SW480 (cell line): ENCODE measurements at regions not wholly inside any gene's neighbourhood (a gene's known extent, or its start where the extent isn't known, plus 50 kb on each side); places are given as distances from the start of the nearest gene placed in this dataset.
"Not testable (repeated sequence)": the region's sequence is repeated elsewhere in the genome, so short reads cannot be mapped to it uniquely, and the experiment has no call there.

Experiments
- DNase-seq: peaks from one replicate; pipeline ENCODE4 v3.0.0-alpha.2; 2016; ENCODE audit warnings: low spot score

DNA sequence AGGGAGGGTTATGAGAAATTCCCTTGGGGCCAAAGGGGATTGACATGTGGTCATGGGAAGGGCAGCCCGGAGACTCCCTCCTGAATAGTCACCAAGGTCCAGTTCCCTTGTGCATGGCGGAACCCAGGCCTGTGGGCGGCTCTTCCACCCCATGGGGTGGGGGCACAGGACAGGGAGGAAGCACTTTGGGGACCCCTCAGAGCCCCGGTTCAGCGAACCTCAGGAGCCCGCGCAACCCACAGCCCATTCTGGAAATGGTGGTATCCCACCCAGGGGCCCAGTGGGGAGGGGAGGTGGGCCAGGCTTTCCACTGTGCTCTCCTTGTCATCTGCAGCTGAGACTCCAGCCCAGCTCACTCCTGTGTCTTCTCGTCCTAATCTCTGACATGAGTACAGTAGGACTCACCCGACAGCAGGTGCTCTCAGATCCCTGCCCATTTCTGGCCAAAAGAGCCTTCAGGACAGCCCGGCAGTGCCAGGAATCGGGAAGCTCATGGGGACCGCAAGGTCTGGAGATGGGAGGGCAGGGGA is 255.2 kb upstream of the SFSWAP start:
- DNase-seq = no peak

GRCh38 chr12:131456301-131457027 is 254.4 kb upstream of the SFSWAP start:
- DNase-seq = no peak

GRCh38 chr12:131457028-131457310 is 253.9 kb upstream of the SFSWAP start:
- no peak for DNase-seq

GRCh38 chr12:131457331-131458047 is 253.4 kb upstream of the SFSWAP start:
- no peak for DNase-seq

DNA sequence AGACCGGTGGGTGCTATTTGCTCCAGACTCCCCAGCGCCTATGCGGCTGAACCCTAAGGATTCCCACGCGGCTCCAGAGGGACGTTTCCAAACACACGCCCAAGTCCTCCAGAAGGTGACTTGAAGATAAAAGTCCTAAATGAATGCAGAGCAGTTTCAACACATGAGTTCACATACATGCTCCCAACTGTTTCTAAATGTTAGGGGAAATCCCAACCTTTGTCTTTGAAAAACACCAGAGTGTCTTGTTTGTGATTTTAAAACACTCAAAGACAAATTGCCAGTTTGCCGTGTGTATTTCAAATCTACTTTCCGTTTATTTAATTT is 252.9 kb upstream of the SFSWAP start:
- no peak for DNase-seq

DNA sequence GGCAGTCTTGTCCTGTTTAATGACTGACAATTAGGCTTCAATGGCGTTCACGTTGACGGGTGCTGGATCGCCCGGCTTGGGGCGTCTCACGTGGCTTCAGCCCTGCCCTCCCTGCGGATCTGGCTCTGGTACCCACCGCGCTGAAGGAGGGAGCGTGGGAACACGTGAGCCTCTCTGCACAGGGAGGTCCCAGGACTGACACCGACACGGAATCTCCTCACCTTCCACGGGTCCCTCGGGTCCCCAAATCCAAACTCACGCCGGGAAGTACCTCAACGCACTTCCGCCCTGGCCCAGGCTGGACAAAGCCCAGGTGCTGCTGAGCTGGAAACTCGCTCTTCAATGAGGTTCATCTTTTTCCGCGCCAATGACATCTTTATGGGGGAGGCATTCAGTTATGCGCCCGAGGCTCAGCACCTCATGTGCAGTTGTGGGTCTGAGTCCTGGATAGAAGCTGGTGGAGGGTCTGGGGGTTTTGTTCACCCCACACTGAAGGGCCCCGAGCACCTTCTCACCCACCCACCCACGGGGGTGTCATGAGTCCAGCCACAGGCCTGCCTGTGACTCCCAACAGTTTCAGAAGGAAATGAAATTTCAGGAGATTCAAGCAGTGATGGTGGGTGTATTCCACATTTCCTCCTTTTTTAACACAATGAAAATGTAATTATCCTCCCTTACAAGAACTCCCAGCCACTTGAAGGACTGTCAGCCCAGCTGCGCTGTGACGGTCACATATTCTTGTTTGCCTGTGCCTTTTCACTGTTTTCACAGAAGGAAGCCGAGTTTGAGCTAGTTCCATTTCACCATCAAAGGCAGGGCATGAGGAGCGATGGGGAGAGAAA is 251.7 kb upstream of the SFSWAP start:
- no peak for DNase-seq

DNA sequence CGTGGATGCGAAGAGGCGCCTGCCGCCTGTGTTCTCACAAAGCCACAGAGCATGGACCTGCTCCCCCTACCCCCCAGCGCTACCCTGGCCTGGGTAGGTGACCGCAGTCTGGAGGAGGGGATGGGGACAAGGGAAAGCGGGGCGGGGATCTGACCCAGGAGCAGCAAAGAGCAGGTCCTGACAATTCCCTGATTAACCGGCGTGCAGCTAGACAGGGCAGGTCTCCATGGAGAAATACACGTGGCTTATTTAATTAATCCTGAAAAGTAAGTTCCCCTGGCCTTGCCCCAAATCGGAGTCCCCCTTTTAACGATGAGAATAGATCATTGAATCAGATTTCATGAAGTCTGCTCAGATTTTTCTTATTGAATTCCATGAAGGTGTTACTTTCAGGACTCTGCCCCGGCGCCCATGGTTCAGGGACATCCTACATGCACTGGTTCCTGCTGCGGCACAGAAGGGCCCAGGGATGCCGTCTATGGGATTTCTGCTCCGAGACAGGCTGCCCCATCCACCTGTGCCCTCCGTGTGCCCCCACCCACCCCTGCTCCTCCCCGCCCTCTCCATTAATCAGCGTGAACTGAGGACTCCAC is 251.0 kb upstream of the SFSWAP start:
- DNase-seq = no peak

GRCh38 chr12:131460520-131460919 is 250.4 kb upstream of the SFSWAP start:
- DNase-seq = no peak

- no peak for DNase-seq
Measured at GRCh38 chr12:131461096-131461495, 249.8 kb upstream of the SFSWAP start.

DNA sequence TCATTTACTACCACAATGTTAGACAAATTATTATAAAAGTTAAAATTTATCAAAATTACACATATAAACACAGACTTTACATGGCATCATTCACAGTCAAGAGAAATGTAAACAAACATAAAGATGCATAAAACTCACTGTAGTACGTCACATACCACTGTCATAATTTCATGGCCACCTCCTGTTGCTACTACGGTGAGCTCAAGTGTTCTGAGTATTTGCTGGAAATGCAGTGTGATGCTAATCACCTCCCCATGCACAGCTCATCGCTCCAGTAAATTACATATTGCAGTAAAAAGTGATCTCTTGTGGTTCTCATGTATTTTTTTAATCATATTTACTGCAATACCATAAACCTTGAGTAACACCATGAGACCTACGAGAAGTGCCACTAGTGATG is 247.7 kb upstream of the SFSWAP start:
- no peak for DNase-seq

GRCh38 chr12:131464081-131464480 is 246.8 kb upstream of the SFSWAP start:
- no peak for DNase-seq

- no peak for DNase-seq
Measured at GRCh38 chr12:131466306-131466705, 244.6 kb upstream of the SFSWAP start.

DNA sequence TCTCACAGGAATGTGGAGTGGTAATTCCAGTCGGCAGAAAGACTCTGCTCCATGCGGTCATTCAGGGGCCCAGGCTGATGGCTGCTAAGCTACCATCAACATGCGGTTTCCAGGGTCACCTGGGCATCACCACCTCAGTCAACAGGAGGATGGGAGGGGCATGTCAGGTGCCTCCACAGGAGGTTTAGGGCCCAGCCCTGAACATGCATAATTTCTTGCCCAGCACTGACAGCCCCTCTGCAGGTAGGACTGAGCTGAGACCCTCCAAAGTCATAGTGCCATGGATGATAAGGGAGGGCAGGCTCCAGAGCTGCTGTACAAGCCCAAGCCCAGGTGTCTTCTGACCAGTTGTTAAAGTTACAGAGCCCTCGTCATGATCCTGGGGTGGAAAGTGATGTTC is 244.0 kb upstream of the SFSWAP start:
- DNase-seq = no peak

DNA sequence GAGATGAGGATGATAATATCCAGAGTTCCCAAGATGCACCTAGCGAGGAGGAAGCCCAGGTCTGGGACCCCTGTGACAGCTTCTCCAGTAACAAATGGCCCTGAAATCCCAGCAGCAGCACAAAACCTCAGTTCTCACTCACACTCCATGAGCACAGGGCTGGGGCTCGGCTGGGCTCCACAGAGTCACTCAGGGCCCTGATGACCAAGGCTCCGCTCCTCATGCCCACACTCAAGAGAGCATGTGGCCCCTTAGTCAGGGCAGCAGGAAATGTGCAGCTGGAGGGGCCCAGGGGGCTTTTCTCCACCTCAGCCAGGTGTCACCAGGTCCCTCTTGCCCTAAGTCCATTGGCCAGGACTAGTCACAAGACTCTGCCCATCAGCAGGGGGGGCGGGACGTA is 242.7 kb upstream of the SFSWAP start:
- DNase-seq = no peak

DNA sequence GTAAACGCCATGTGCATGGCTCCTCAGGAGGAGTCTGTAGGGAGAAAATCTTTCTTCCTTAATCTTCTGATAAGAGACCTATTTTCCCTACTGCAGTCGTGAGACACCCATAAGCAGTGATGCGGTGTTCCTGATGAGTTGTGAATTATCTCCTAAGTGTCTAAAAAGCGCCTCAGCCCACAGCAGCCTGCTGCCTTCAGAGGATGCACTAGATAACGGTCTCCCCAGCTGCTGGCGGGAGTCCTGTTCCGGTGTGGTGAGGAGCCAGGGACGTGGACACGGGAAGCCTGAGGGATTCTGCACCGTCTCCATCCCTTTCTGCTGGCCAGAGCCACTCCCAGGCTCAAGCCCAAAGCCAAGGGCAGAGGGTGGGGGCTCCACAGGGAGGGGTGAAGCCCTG is 240.9 kb upstream of the SFSWAP start:
- not testable (repeated sequence) for DNase-seq

DNA sequence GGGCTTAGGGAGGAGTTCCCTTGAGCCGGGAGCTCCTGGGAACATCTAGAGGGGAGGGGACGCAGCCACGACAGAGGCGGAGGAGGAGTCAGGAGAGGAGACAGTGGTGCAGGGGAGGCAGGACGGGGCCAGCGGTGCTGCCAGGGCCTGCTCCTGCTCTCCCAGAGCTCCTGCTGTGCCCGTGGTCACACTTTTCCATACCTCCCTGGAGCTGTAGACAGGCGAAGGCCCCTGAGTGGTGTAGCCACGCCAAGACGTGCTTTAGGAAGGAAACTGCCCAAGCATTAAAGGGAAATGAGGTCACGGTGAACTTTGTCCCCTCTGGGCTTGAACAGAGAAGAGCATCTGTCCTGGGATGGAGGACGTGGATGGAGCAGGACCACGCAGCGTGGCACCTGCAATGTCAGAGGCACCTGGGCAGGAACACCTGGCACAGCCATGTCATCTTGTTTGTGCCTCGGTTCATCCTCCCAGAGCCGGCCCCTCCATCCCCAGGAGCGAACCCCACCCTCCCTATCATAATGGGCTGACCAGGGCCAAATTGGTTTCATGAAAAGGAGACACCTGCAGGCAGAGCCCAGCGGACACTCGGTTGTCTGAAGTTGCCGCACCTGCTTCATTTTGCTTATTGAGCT is 239.5 kb upstream of the SFSWAP start:
- no peak for DNase-seq

GRCh38 chr12:131471946-131472732 is 238.8 kb upstream of the SFSWAP start:
- DNase-seq = no peak

GRCh38 chr12:131473261-131473660 is 237.6 kb upstream of the SFSWAP start:
- no peak for DNase-seq

GRCh38 chr12:131473741-131474709 is 236.9 kb upstream of the SFSWAP start:
- DNase-seq = no peak

DNA sequence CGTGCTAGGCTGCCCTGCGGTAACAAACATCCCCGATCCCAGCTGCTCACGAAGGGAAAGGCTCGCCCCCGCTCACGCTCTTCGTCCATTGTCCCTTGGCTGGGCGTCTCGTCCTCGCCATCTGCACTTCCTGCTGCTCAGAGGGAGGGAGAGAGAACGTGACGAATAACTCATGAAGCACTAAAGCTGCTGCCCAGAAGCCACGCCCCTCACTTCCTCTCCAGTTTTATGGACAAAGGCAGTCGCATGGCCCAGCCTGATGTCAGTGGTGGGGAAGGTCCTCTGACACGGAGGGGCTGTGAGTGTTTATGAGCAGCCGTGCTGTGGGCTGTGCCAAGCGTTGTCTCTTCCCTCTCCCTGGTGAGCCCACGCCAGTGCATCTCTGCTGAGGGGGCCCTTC is 235.9 kb upstream of the SFSWAP start:
- not testable (repeated sequence) for DNase-seq
